ENCODE measurements at regions not wholly inside any gene's neighbourhood (a gene's known extent, or its start where the extent isn't known, plus 50 kb on each side); places are given as distances from the start of the nearest gene placed in this dataset.
A peak's percentile ranks its signal among the peaks of the same experiment; 100 is the strongest.
"Not testable (repeated sequence)": the region's sequence is repeated elsewhere in the genome, so short reads cannot be mapped to it uniquely, and the experiment has no call there.

GRCh38 chr20:58765780-58766179 lies 73.2 kb downstream of the NPEPL1 start:
- DNase-seq: peak; percentile 68

- not testable (repeated sequence) for DNase-seq
Observed at GRCh38 chr20:58767817-58768216, 75.2 kb downstream of the NPEPL1 start.

Data from NCI-H69 (cell line).